ENCODE measurements at regions not wholly inside any gene's neighbourhood (a gene's known extent, or its start where the extent isn't known, plus 50 kb on each side); places are given as distances from the start of the nearest gene placed in this dataset.

- TF ChIP-seq FOXP2 (optimal IDR thresholded peaks at IDR 0.05; ENCODE audit: borderline replicate concordance, extremely low read depth, extremely low read length, insufficient read depth): no peak
- no peak for TF ChIP-seq TAF1 (IDR thresholded peaks at IDR 0.05; ENCODE audit: borderline replicate concordance, insufficient read depth, low read length)
- no peak for TF ChIP-seq SIN3A (IDR thresholded peaks at IDR 0.05; ENCODE audit: borderline replicate concordance, insufficient read depth, low read length)
- TF ChIP-seq REST (IDR thresholded peaks at IDR 0.05; ENCODE audit: insufficient read depth in 1 of 2, low read depth in 2 of 2, low read length in 2 of 2): no peak
Measured at GRCh38 chr14:84864548-84865271, 665.2 kb upstream of the FLRT2 start.

GRCh38 chr14:84871734-84872133, 658.2 kb upstream of the FLRT2 start:
- TF ChIP-seq TAF1 (IDR thresholded peaks at IDR 0.05; ENCODE audit: borderline replicate concordance, insufficient read depth, low read length) (no peak), FOXP2 (optimal IDR thresholded peaks at IDR 0.05; ENCODE audit: borderline replicate concordance, extremely low read depth, extremely low read length, insufficient read depth) (no peak), POLR2AphosphoS5 (IDR thresholded peaks at IDR 0.05; ENCODE audit: low read depth, low read length) (no peak), REST (IDR thresholded peaks at IDR 0.05; ENCODE audit: insufficient read depth in 1 of 2, low read depth in 2 of 2, low read length in 2 of 2) (no peak), SIN3A (IDR thresholded peaks at IDR 0.05; ENCODE audit: borderline replicate concordance, insufficient read depth, low read length) (no peak)

- TF ChIP-seq TAF1 (IDR thresholded peaks at IDR 0.05; ENCODE audit: borderline replicate concordance, insufficient read depth, low read length): no peak
- no peak for TF ChIP-seq POLR2AphosphoS5 (IDR thresholded peaks at IDR 0.05; ENCODE audit: low read depth, low read length)
- TF ChIP-seq FOXP2 (optimal IDR thresholded peaks at IDR 0.05; ENCODE audit: borderline replicate concordance, extremely low read depth, extremely low read length, insufficient read depth): no peak
- TF ChIP-seq REST (IDR thresholded peaks at IDR 0.05; ENCODE audit: insufficient read depth in 1 of 2, low read depth in 2 of 2, low read length in 2 of 2): no peak
- no peak for TF ChIP-seq SIN3A (IDR thresholded peaks at IDR 0.05; ENCODE audit: borderline replicate concordance, insufficient read depth, low read length)
Measured at GRCh38 chr14:84874436-84874835, 655.5 kb upstream of the FLRT2 start.

- TF ChIP-seq REST (IDR thresholded peaks at IDR 0.05; ENCODE audit: insufficient read depth in 1 of 2, low read depth in 2 of 2, low read length in 2 of 2) (no peak), POLR2AphosphoS5 (IDR thresholded peaks at IDR 0.05; ENCODE audit: low read depth, low read length) (no peak), TAF1 (IDR thresholded peaks at IDR 0.05; ENCODE audit: borderline replicate concordance, insufficient read depth, low read length) (no peak), FOXP2 (optimal IDR thresholded peaks at IDR 0.05; ENCODE audit: borderline replicate concordance, extremely low read depth, extremely low read length, insufficient read depth) (no peak), SIN3A (IDR thresholded peaks at IDR 0.05; ENCODE audit: borderline replicate concordance, insufficient read depth, low read length) (no peak)
Measured at GRCh38 chr14:84877061-84877460, 652.9 kb upstream of the FLRT2 start.
